ENCODE measurements at regions not wholly inside any gene's neighbourhood (a gene's known extent, or its start where the extent isn't known, plus 50 kb on each side); places are given as distances from the start of the nearest gene placed in this dataset.

DNA sequence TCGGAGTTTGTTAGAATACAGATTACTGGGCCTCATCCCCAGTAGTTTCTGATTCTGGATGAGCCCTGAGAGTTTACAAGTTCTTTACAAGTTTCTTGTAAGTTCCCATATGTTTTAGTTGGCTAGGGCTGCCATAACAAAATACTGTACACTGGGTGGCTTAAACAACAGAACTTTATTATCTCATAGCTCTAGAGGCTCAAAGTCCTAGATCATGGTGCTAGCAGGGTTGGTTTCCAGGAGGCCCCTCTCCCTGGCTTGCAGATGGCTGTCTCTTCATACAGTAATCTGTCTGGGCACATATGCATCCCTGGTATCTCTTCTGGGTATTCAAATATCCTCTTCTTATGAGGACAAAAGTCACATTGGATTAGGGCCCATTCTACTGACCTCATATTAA lies 167.2 kb downstream of the KLF5 start:
- H3K27ac ChIP-seq (ENCODE audit: low read depth, low read length): no peak overlapping the region
- H3K36me3 ChIP-seq (ENCODE audit: control insufficient read depth, insufficient read depth, low read length): no peaks in the 10 kb centered on the region
- H3K4me3 ChIP-seq (ENCODE audit: low read depth, low read length): no peak overlapping the region
- no peaks in the 10 kb centered on the region for H3K9me3 ChIP-seq (ENCODE audit: control insufficient read depth, insufficient read depth, low read length)
- no peaks in the 10 kb centered on the region for H3K4me1 ChIP-seq (ENCODE audit: control insufficient read depth, insufficient read depth, low read length)
- WGBS (ENCODE audit: insufficient coverage): no CpG with 5 or more reads among the region's 1 CpG
- peak in 1 of 6 donors; percentile 14 for DNase-seq (ENCODE audit: low read depth in 4 of 6, low spot score in 6 of 6)
- no peaks in the 10 kb centered on the region for H3K27me3 ChIP-seq (ENCODE audit: control insufficient read depth, insufficient read depth, low read length)

DNA sequence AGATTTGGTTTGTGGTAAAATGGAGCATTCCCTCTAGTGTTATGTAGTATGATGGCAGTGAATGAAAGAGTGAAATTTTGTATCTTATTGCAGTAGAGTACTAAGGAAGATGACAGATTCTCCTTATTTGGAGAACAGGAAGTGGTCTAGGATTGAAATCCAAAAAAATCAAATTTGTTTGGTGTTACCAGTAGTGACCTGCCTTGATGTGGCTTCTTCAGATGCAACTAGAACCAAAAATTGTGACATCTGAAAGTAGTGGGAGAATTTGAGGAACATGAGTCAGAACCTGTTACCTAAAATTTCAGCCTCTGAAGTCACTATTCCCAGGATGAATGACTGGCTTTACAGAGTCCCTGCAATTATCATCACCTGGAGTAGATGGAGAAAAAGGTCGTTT lies 165.9 kb downstream of the KLF5 start:
- no peaks in the 10 kb centered on the region for H3K27me3 ChIP-seq (ENCODE audit: control insufficient read depth, insufficient read depth, low read length)
- WGBS (ENCODE audit: insufficient coverage): no CpG with 5 or more reads among the region's 1 CpG
- DNase-seq (ENCODE audit: low read depth in 4 of 6, low spot score in 6 of 6): no peak

GRCh38 chr13:73223372-73223781 lies 164.6 kb downstream of the KLF5 start:
- Histone ChIP-seq H3K4me3 (ENCODE audit: low read depth, low read length) (no peak overlapping the region), H3K27ac (ENCODE audit: low read depth, low read length) (no peak overlapping the region), H3K9me3 (ENCODE audit: control insufficient read depth, insufficient read depth, low read length) (no peaks in the 10 kb centered on the region), H3K4me1 (ENCODE audit: control insufficient read depth, insufficient read depth, low read length) (no peaks in the 10 kb centered on the region), H3K36me3 (ENCODE audit: control insufficient read depth, insufficient read depth, low read length) (no peaks in the 10 kb centered on the region), H3K27me3 (ENCODE audit: control insufficient read depth, insufficient read depth, low read length) (no peaks in the 10 kb centered on the region)
- DNase-seq (ENCODE audit: low read depth in 4 of 6, low spot score in 6 of 6): no peak
- 65% methylated on average over 4 of the region's 5 CpGs for WGBS (ENCODE audit: insufficient coverage)

More for the DNA sequence above, 165.9 kb downstream of the KLF5 start:
- Histone ChIP-seq H3K9me3 (ENCODE audit: control insufficient read depth, insufficient read depth, low read length) (no peaks in the 10 kb centered on the region), H3K36me3 (ENCODE audit: control insufficient read depth, insufficient read depth, low read length) (no peaks in the 10 kb centered on the region), H3K27ac (ENCODE audit: low read depth, low read length) (no peak overlapping the region), H3K4me1 (ENCODE audit: control insufficient read depth, insufficient read depth, low read length) (no peaks in the 10 kb centered on the region), H3K4me3 (ENCODE audit: low read depth, low read length) (no peak overlapping the region)

- Histone ChIP-seq H3K27me3 (ENCODE audit: control insufficient read depth, insufficient read depth, low read length) (no peaks in the 10 kb centered on the region), H3K4me3 (ENCODE audit: low read depth, low read length) (no peak overlapping the region), H3K27ac (ENCODE audit: low read depth, low read length) (no peak overlapping the region), H3K9me3 (ENCODE audit: control insufficient read depth, insufficient read depth, low read length) (no peaks in the 10 kb centered on the region), H3K36me3 (ENCODE audit: control insufficient read depth, insufficient read depth, low read length) (no peaks in the 10 kb centered on the region), H3K4me1 (ENCODE audit: control insufficient read depth, insufficient read depth, low read length) (no peaks in the 10 kb centered on the region)
- WGBS (ENCODE audit: insufficient coverage): 96% methylated on average over 5 of the region's 6 CpGs
- DNase-seq (ENCODE audit: low read depth in 4 of 6, low spot score in 6 of 6): no peak
These were observed 164.0 kb downstream of the KLF5 start for GRCh38 chr13:73222627-73223305.

GRCh38 chr13:73220966-73221720 lies 162.3 kb downstream of the KLF5 start:
- Histone ChIP-seq H3K4me3 (ENCODE audit: low read depth, low read length) (no peak overlapping the region), H3K27ac (ENCODE audit: low read depth, low read length) (no peak overlapping the region), H3K36me3 (ENCODE audit: control insufficient read depth, insufficient read depth, low read length) (no peaks in the 10 kb centered on the region), H3K9me3 (ENCODE audit: control insufficient read depth, insufficient read depth, low read length) (no peaks in the 10 kb centered on the region), H3K27me3 (ENCODE audit: control insufficient read depth, insufficient read depth, low read length) (no peaks in the 10 kb centered on the region), H3K4me1 (ENCODE audit: control insufficient read depth, insufficient read depth, low read length) (no peaks in the 10 kb centered on the region)
- WGBS (ENCODE audit: insufficient coverage): 78% methylated on average over 5 of the region's 8 CpGs
- no peak for DNase-seq (ENCODE audit: low read depth in 4 of 6, low spot score in 6 of 6)

GRCh38 chr13:73218181-73218580 lies 159.4 kb downstream of the KLF5 start:
- Histone ChIP-seq H3K27ac (ENCODE audit: low read depth, low read length) (peak overlapping the region; percentile 12), H3K9me3 (ENCODE audit: control insufficient read depth, insufficient read depth, low read length) (no peaks in the 10 kb centered on the region), H3K4me3 (ENCODE audit: low read depth, low read length) (no peak overlapping the region), H3K36me3 (ENCODE audit: control insufficient read depth, insufficient read depth, low read length) (no peaks in the 10 kb centered on the region), H3K27me3 (ENCODE audit: control insufficient read depth, insufficient read depth, low read length) (no peaks in the 10 kb centered on the region), H3K4me1 (ENCODE audit: control insufficient read depth, insufficient read depth, low read length) (no peaks in the 10 kb centered on the region)
- DNase-seq (ENCODE audit: low read depth in 4 of 6, low spot score in 6 of 6): peak in 1 of 6 donors; percentile 15
- no CpG with 5 or more reads among the region's 1 CpG for WGBS (ENCODE audit: insufficient coverage)

- Histone ChIP-seq H3K4me3 (ENCODE audit: low read depth, low read length) (no peak overlapping the region), H3K27ac (ENCODE audit: low read depth, low read length) (no peak overlapping the region), H3K27me3 (ENCODE audit: control insufficient read depth, insufficient read depth, low read length) (no peaks in the 10 kb centered on the region), H3K4me1 (ENCODE audit: control insufficient read depth, insufficient read depth, low read length) (no peaks in the 10 kb centered on the region), H3K9me3 (ENCODE audit: control insufficient read depth, insufficient read depth, low read length) (no peaks in the 10 kb centered on the region), H3K36me3 (ENCODE audit: control insufficient read depth, insufficient read depth, low read length) (no peaks in the 10 kb centered on the region)
- DNase-seq (ENCODE audit: low read depth in 4 of 6, low spot score in 6 of 6): peak in 1 of 6 donors; percentile 7
- 98% methylated on average over 3 of the region's 5 CpGs for WGBS (ENCODE audit: insufficient coverage)
These were observed 157.6 kb downstream of the KLF5 start for GRCh38 chr13:73216381-73216831.

- 89% methylated on average over 4 of the region's 6 CpGs for WGBS (ENCODE audit: insufficient coverage)
These were observed 157.0 kb downstream of the KLF5 start for GRCh38 chr13:73215823-73216222.

DNA sequence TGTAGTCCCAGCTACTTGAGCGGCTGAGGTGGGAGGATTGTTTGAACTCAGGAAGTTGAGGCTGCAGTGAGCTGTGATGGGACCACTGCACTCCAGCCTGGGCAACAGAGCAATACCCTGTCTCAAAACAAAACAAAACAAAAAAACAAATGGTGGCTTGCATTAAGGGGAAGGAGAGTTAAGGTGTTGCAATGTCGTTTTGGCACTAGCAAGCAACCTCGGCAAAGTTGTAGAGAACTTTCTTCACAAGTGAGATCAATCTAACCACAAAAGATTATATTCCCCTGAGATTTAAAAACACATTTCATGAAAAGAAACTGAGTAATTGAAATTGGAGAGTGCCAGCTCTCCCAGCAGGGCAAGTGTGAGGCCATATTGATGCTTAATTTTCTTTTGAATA lies 153.7 kb downstream of the KLF5 start:
- H3K4me1 ChIP-seq (ENCODE audit: control insufficient read depth, insufficient read depth, low read length): no peaks in the 10 kb centered on the region
- no peaks in the 10 kb centered on the region for H3K27me3 ChIP-seq (ENCODE audit: control insufficient read depth, insufficient read depth, low read length)
- no peaks in the 10 kb centered on the region for H3K9me3 ChIP-seq (ENCODE audit: control insufficient read depth, insufficient read depth, low read length)
- no peak overlapping the region for H3K27ac ChIP-seq (ENCODE audit: low read depth, low read length)
- no peak overlapping the region for H3K4me3 ChIP-seq (ENCODE audit: low read depth, low read length)
- H3K36me3 ChIP-seq (ENCODE audit: control insufficient read depth, insufficient read depth, low read length): no peaks in the 10 kb centered on the region
- DNase-seq (ENCODE audit: low read depth in 4 of 6, low spot score in 6 of 6): no peak
- WGBS (ENCODE audit: insufficient coverage): no CpG with 5 or more reads among the region's 3 CpGs

More at GRCh38 chr13:73215823-73216222, 157.0 kb downstream of the KLF5 start:
- H3K27ac ChIP-seq (ENCODE audit: low read depth, low read length): no peak overlapping the region
- DNase-seq (ENCODE audit: low read depth in 4 of 6, low spot score in 6 of 6): no peak
- no peaks in the 10 kb centered on the region for H3K27me3 ChIP-seq (ENCODE audit: control insufficient read depth, insufficient read depth, low read length)
- no peak overlapping the region for H3K4me3 ChIP-seq (ENCODE audit: low read depth, low read length)
- no peaks in the 10 kb centered on the region for H3K4me1 ChIP-seq (ENCODE audit: control insufficient read depth, insufficient read depth, low read length)
- H3K36me3 ChIP-seq (ENCODE audit: control insufficient read depth, insufficient read depth, low read length): no peaks in the 10 kb centered on the region
- no peaks in the 10 kb centered on the region for H3K9me3 ChIP-seq (ENCODE audit: control insufficient read depth, insufficient read depth, low read length)

Data from spinal cord (tissue), 9 donors.